ENCODE measurements at regions not wholly inside any gene's neighbourhood (a gene's known extent, or its start where the extent isn't known, plus 50 kb on each side); places are given as distances from the start of the nearest gene placed in this dataset.

- Histone ChIP-seq H3K27ac (no peak overlapping the region), H3K4me1 (ENCODE audit: control insufficient read depth in 1 of 2, low read depth in 2 of 2) (no peaks in the 10 kb centered on the region), H3K4me3 (no peak overlapping the region), H3K9me3 (no peaks in the 10 kb centered on the region), H3K36me3 (no peaks in the 10 kb centered on the region), H3K27me3 (replicated peaks; ENCODE audit: insufficient read depth) (no peaks in the 10 kb centered on the region)
- DNase-seq (ENCODE audit: low spot score) (no peak), ATAC-seq (ENCODE audit: insufficient number of reproducible peaks, low FRiP score, low read depth) (no peak)
- no peak for TF ChIP-seq CTCF (IDR thresholded peaks at IDR 0.05)
Measured at GRCh38 chr4:138904793-138905192, 110.8 kb upstream of the NOCT start.

DNA sequence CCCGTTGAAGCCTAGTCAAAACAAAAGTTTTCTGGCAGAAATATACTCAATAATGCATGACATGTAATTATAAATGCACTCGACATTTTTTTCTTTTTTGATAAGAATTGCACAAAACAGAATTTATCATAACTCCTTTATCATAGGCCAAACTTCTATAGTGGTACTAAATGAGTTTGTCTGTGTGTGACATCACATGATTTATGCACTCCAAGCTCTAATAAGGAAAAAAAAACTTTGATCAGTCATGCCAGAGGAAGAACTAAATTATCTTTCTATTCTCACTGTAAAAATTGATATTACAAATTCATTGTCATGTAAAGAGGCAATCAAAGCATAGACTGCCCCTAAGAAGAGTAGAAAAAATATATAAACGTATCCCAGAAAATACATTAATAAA is 112.4 kb upstream of the NOCT start:
- Histone ChIP-seq H3K4me3 (no peak overlapping the region), H3K4me1 (ENCODE audit: control insufficient read depth in 1 of 2, low read depth in 2 of 2) (peaks cover 0 to under 1% of the 10 kb centered on the region in 2 donors), H3K27ac (no peak overlapping the region), H3K27me3 (replicated peaks; ENCODE audit: insufficient read depth) (no peaks in the 10 kb centered on the region), H3K9me3 (no peaks in the 10 kb centered on the region), H3K36me3 (no peaks in the 10 kb centered on the region)
- ATAC-seq (ENCODE audit: insufficient number of reproducible peaks, low FRiP score, low read depth) (no peak), DNase-seq (ENCODE audit: low spot score) (no peak)
- TF ChIP-seq CTCF (IDR thresholded peaks at IDR 0.05): no peak

GRCh38 chr4:138902705-138903104 is 112.9 kb upstream of the NOCT start:
- H3K27me3 ChIP-seq (replicated peaks; ENCODE audit: insufficient read depth): no peaks in the 10 kb centered on the region
- peaks cover 0 to 4% of the 10 kb centered on the region in 2 donors for H3K4me1 ChIP-seq (ENCODE audit: control insufficient read depth in 1 of 2, low read depth in 2 of 2)
- H3K4me3 ChIP-seq: no peak overlapping the region
- H3K36me3 ChIP-seq: no peaks in the 10 kb centered on the region
- TF ChIP-seq CTCF (IDR thresholded peaks at IDR 0.05): no peak
- DNase-seq (ENCODE audit: low spot score) (no peak), ATAC-seq (ENCODE audit: insufficient number of reproducible peaks, low FRiP score, low read depth) (no peak)
- no peaks in the 10 kb centered on the region for H3K9me3 ChIP-seq
- H3K27ac ChIP-seq: no peak overlapping the region

- no peaks in the 10 kb centered on the region for H3K27me3 ChIP-seq (replicated peaks; ENCODE audit: insufficient read depth)
- no peaks in the 10 kb centered on the region for H3K36me3 ChIP-seq
- no peak for DNase-seq (ENCODE audit: low spot score)
- no peaks in the 10 kb centered on the region for H3K9me3 ChIP-seq
- no peak overlapping the region for H3K4me3 ChIP-seq
- no peak overlapping the region for H3K27ac ChIP-seq
- no peak for ATAC-seq (ENCODE audit: insufficient number of reproducible peaks, low FRiP score, low read depth)
- TF ChIP-seq CTCF (IDR thresholded peaks at IDR 0.05): no peak
- H3K4me1 ChIP-seq (ENCODE audit: control insufficient read depth in 1 of 2, low read depth in 2 of 2): peaks cover 0 to 4% of the 10 kb centered on the region in 2 donors
Measured at GRCh38 chr4:138901177-138901576, 114.4 kb upstream of the NOCT start.

GRCh38 chr4:138899999-138900398 is 115.6 kb upstream of the NOCT start:
- TF ChIP-seq CTCF (IDR thresholded peaks at IDR 0.05): no peak
- H3K4me1 ChIP-seq (ENCODE audit: control insufficient read depth in 1 of 2, low read depth in 2 of 2): peaks cover 0 to 4% of the 10 kb centered on the region in 2 donors
- no peak for DNase-seq (ENCODE audit: low spot score)
- no peaks in the 10 kb centered on the region for H3K27me3 ChIP-seq (replicated peaks; ENCODE audit: insufficient read depth)
- no peak overlapping the region for H3K4me3 ChIP-seq
- H3K9me3 ChIP-seq: no peaks in the 10 kb centered on the region
- no peaks in the 10 kb centered on the region for H3K36me3 ChIP-seq
- H3K27ac ChIP-seq: no peak overlapping the region
- ATAC-seq (ENCODE audit: insufficient number of reproducible peaks, low FRiP score, low read depth): no peak
